Hepatocyte (in vitro differentiated cells): ENCODE measurements at regions not wholly inside any gene's neighbourhood (a gene's known extent, or its start where the extent isn't known, plus 50 kb on each side); places are given as distances from the start of the nearest gene placed in this dataset.

ENCODE experiments used
- DNase-seq: peaks from one replicate; pipeline ENCODE4 v3.0.0-alpha.2; 2016; ENCODE audit warnings: low spot score
- H2AFZ ChIP-seq: fragments of 200-600 bp; sonication (generic); 2 replicates; pipeline ENCODE4 v1.6.0; 2016; ENCODE audit warnings: antibody characterized with exemption, mild to moderate bottlenecking
- H3K27ac ChIP-seq: fragments of 200-600 bp; sonication (generic); 2 replicates; pipeline ENCODE4 v1.5.1; 2016; ENCODE audit warnings: mild to moderate bottlenecking
- H3K27me3 ChIP-seq: fragments of 200-600 bp; sonication (generic); 2 replicates; pipeline ENCODE4 v1.6.1; 2016
- H3K36me3 ChIP-seq: fragments of 200-600 bp; sonication (generic); replicated peaks from 2 replicates; pipeline ENCODE4 v1.5.1; 2016; ENCODE audit warnings: low read depth; ENCODE audit not compliant: insufficient read depth
- H3K4me1 ChIP-seq: fragments of 200-600 bp; sonication (generic); 2 replicates; pipeline ENCODE4 v1.5.1; 2016; ENCODE audit warnings: mild to moderate bottlenecking, moderate library complexity; ENCODE audit not compliant: insufficient read depth
- H3K4me2 ChIP-seq: fragments of 200-600 bp; sonication (generic); 2 replicates; pipeline ENCODE4 v1.6.0; 2016
- H3K4me3 ChIP-seq: fragments of 200-600 bp; sonication (generic); 2 replicates; pipeline ENCODE4 v1.5.1; 2016; ENCODE audit warnings: mild to moderate bottlenecking
- H3K79me2 ChIP-seq: fragments of 200-600 bp; sonication (generic); 2 replicates; pipeline ENCODE4 v1.6.0; 2017; ENCODE audit warnings: mild to moderate bottlenecking
- H3K9me2 ChIP-seq: fragments of 200-600 bp; sonication (generic); replicated peaks from 2 replicates; pipeline ENCODE4 v1.6.0; 2017; ENCODE audit warnings: mild to moderate bottlenecking; ENCODE audit not compliant: insufficient read depth
- H3K9me3 ChIP-seq: fragments of 200-600 bp; sonication (generic); 2 replicates; pipeline ENCODE4 v1.5.1; 2016; ENCODE audit warnings: low read depth, mild to moderate bottlenecking
- H4K20me1 ChIP-seq: fragments of 200-600 bp; sonication (generic); 2 replicates; pipeline ENCODE4 v1.6.0; 2016; ENCODE audit warnings: mild to moderate bottlenecking; ENCODE audit not compliant: insufficient read depth, poor library complexity, severe bottlenecking
- EZH2 ChIP-seq: fragments of 200-600 bp; sonication (generic); IDR thresholded peaks from 2 replicates; pipeline ENCODE4 v1.6.1; 2016; ENCODE audit warnings: antibody characterized with exemption, mild to moderate bottlenecking, borderline replicate concordance
- EZH2phosphoT487 ChIP-seq: fragments of 200-600 bp; sonication (generic); IDR thresholded peaks from one replicate; pipeline ENCODE4 v1.6.1; 2018; ENCODE audit warnings: antibody characterized with exemption, mild to moderate bottlenecking, low read depth, moderate library complexity; ENCODE audit not compliant: unreplicated experiment, severe bottlenecking
- WGBS: methylation state at CpG from one replicate; pipeline ENCODE4 v1.1.6; 2016; ENCODE audit warnings: low lambda C conversion rate; ENCODE audit errors: missing lambda C conversion rate; 5-methylcytosine and 5-hydroxymethylcytosine counted together
- TF ChIP-seq, protein P1 (sequence below): fragments of 200-600 bp; sonication (generic); IDR thresholded peaks from 2 replicates; pipeline ENCODE4 v1.5.1; 2016; ENCODE audit warnings: antibody characterized with exemption, mild to moderate bottlenecking; ENCODE audit not compliant: poor library complexity

DNA sequence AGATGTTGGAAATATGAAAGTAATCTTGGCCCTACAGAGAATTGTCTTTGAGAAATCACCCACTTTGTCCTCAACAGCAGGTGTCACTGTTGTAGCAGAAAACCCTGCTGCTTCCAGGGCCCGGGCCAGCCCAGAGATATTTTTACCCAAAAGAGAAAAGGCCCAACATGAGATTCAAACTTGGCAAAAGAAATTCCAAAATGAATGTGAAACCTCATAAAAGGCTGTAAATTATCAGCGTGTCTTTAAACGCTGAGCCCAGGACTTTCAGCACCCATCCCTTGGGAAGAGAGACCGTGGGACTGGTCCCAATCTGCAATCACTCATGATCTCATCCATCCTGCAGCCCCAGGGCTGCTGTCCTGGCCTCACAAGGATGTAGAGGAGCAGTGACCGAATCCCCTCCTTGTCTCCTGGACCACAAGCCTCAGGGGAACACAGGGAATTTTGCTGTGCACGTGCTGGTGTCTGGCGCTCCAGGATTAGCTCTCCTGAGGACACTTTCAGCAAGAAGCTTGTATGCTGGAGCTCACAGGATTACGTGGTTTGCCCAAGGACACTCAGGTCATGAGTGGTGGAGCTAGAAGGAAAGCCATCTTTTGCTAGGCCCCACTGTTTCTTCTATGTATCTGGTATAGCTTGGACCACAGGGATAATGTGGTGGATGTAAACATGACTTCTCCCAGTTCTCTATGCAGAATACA lies 202.1 kb downstream of the RNF144A start:
- no peaks in the 10 kb centered on the region for H3K9me2 ChIP-seq
- H3K4me1 ChIP-seq: no peaks in the 10 kb centered on the region
- no peaks in the 10 kb centered on the region for H3K9me3 ChIP-seq
- peak; percentile 58 for DNase-seq
- no peak overlapping the region for H3K4me2 ChIP-seq
- H3K4me3 ChIP-seq: no peak overlapping the region
- TF ChIP-seq, protein P1, sequence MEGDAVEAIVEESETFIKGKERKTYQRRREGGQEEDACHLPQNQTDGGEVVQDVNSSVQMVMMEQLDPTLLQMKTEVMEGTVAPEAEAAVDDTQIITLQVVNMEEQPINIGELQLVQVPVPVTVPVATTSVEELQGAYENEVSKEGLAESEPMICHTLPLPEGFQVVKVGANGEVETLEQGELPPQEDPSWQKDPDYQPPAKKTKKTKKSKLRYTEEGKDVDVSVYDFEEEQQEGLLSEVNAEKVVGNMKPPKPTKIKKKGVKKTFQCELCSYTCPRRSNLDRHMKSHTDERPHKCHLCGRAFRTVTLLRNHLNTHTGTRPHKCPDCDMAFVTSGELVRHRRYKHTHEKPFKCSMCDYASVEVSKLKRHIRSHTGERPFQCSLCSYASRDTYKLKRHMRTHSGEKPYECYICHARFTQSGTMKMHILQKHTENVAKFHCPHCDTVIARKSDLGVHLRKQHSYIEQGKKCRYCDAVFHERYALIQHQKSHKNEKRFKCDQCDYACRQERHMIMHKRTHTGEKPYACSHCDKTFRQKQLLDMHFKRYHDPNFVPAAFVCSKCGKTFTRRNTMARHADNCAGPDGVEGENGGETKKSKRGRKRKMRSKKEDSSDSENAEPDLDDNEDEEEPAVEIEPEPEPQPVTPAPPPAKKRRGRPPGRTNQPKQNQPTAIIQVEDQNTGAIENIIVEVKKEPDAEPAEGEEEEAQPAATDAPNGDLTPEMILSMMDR: peak; percentile 82
- no peak for TF ChIP-seq EZH2
- H3K36me3 ChIP-seq: no peaks in the 10 kb centered on the region
- WGBS: 54% methylated on average over 8 of the region's 8 CpGs
- no peaks in the 10 kb centered on the region for H3K79me2 ChIP-seq
- H3K27ac ChIP-seq: no peak overlapping the region
- H3K27me3 ChIP-seq: no peaks in the 10 kb centered on the region
- no peaks in the 10 kb centered on the region for H4K20me1 ChIP-seq
- no peak overlapping the region for H2AFZ ChIP-seq

DNA sequence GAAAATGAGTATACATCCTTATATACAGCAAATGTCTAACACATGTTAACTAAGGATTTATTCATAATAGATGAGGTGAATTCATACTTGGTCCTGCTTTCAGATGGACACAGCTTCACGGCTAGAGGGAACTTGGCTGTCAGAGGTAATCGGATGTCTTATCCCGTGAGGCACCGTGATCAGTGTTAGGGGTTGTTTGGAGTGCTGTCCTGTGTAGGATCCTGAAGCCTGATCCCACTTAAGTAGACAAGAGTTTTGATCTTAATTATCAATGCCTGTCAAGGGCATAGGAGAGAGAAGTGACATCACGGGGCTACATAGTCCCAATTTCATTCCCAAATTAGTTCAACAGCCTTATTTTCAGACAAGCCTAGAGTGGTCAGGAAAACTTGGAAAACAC lies 204.6 kb downstream of the RNF144A start:
- Histone ChIP-seq H3K9me3 (no peaks in the 10 kb centered on the region), H2AFZ (no peak overlapping the region), H4K20me1 (no peaks in the 10 kb centered on the region), H3K27me3 (no peaks in the 10 kb centered on the region), H3K4me2 (no peak overlapping the region), H3K27ac (no peak overlapping the region), H3K4me1 (no peaks in the 10 kb centered on the region), H3K9me2 (no peaks in the 10 kb centered on the region), H3K4me3 (no peak overlapping the region), H3K79me2 (no peaks in the 10 kb centered on the region), H3K36me3 (no peaks in the 10 kb centered on the region)
- no peak for TF ChIP-seq EZH2phosphoT487
- TF ChIP-seq, protein P1: no peak
- no peak for TF ChIP-seq EZH2
- 94% methylated on average over 5 of the region's 5 CpGs for WGBS
- no peak for DNase-seq

DNA sequence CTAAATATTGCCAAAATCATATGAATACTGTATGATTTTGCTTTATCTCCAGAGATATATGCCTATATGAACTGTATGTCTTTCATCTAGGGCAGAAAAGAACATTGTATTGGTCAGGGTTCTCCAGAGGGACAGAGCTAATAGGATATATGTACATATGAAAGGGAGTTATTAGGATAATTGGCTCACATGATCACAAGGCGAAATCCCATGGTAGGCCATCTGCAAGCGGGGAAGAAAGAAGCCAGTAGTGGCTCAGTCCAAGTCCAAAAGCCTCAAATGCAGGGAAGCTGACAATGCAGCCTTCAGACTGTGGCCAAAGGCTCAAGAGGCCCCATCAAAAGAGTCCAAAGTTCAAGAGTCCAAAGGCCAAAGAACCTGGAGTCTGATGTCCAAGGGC lies 209.9 kb downstream of the RNF144A start:
- no peak overlapping the region for H3K4me2 ChIP-seq
- no peaks in the 10 kb centered on the region for H4K20me1 ChIP-seq
- no peaks in the 10 kb centered on the region for H3K9me2 ChIP-seq
- TF ChIP-seq, protein P1: no peak
- no peak for TF ChIP-seq EZH2
- TF ChIP-seq EZH2phosphoT487: no peak
- no peak overlapping the region for H2AFZ ChIP-seq
- 100% methylated on average over 2 of the region's 2 CpGs for WGBS
- H3K36me3 ChIP-seq: no peaks in the 10 kb centered on the region
- H3K27me3 ChIP-seq: no peaks in the 10 kb centered on the region
- H3K27ac ChIP-seq: no peak overlapping the region
- H3K4me1 ChIP-seq: no peaks in the 10 kb centered on the region
- no peaks in the 10 kb centered on the region for H3K9me3 ChIP-seq
- H3K79me2 ChIP-seq: no peaks in the 10 kb centered on the region
- no peak for DNase-seq
- H3K4me3 ChIP-seq: no peak overlapping the region

DNA sequence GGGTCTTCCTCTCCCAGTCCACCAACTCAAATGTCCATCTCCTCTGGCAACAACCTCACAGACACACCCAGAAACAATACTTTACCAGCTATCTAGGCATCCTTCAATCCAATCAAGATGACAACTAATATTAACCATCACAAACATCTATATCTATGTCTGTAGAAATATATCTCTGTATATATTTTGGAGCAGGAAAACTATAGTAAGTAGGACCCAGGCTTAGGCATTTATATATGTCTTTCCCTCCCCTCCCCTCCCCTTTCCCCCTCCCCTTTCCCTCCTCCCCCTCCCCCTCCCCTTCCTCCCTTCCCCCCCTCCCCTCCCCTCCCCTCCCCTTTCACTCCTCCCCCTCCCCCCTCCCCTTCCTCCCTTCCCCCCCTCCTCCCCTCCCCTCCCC lies 210.5 kb downstream of the RNF144A start:
- no peak for DNase-seq
- Histone ChIP-seq H3K79me2 (no peaks in the 10 kb centered on the region), H3K4me3 (no peak overlapping the region), H3K36me3 (no peaks in the 10 kb centered on the region), H2AFZ (no peak overlapping the region), H3K27me3 (no peaks in the 10 kb centered on the region), H3K9me2 (no peaks in the 10 kb centered on the region), H3K4me1 (no peaks in the 10 kb centered on the region), H4K20me1 (no peaks in the 10 kb centered on the region), H3K4me2 (no peak overlapping the region), H3K9me3 (no peaks in the 10 kb centered on the region), H3K27ac (no peak overlapping the region)
- no peak for TF ChIP-seq EZH2
- TF ChIP-seq, protein P1: no peak
- no peak for TF ChIP-seq EZH2phosphoT487
